GM23248 (cell line): ENCODE measurements at regions not wholly inside any gene's neighbourhood (a gene's known extent, or its start where the extent isn't known, plus 50 kb on each side); places are given as distances from the start of the nearest gene placed in this dataset.

Experiments
- EZH2 ChIP-seq: fragments of 200-600 bp; sonication (generic); IDR thresholded peaks from 2 replicates; pipeline ENCODE4 v1.6.1; 2018; ENCODE audit warnings: antibody characterized with exemption, mild to moderate bottlenecking; ENCODE audit not compliant: insufficient read depth, poor library complexity, severe bottlenecking
- EZH2phosphoT487 ChIP-seq: fragments of 200-600 bp; sonication (generic); IDR thresholded peaks from 2 replicates; pipeline ENCODE4 v1.6.1; 2018; ENCODE audit warnings: antibody characterized with exemption, moderate library complexity, mild to moderate bottlenecking, low read depth; ENCODE audit not compliant: insufficient read depth

- TF ChIP-seq EZH2phosphoT487, result no peak
- TF ChIP-seq EZH2, result no peak
Measured at GRCh38 chr12:80041692-80042091, 57.6 kb upstream of the OTOGL start.
